Keratinocyte (primary cell): ENCODE measurements at regions not wholly inside any gene's neighbourhood (a gene's known extent, or its start where the extent isn't known, plus 50 kb on each side); places are given as distances from the start of the nearest gene placed in this dataset.

ENCODE experiments used
- DNase-seq: peaks from one replicate; pipeline ENCODE4 v3.0.0-alpha.2; 2011; ENCODE audit warnings: low read depth, missing footprints, low spot score
- FAIRE-seq: peaks from 2 replicates; lab custom pipeline; 2011; peaks lifted over from hg19 to GRCh38; lab: Jason Lieb, UNC
- H2AFZ ChIP-seq: 2 replicates; pipeline ENCODE4 v1.6.0; 2012; ENCODE audit warnings: low read length, control low read depth, inconsistent platforms; ENCODE audit not compliant: control insufficient read depth
- H3K27ac ChIP-seq: 2 replicates; pipeline ENCODE4 v1.5.1; 2011; ENCODE audit warnings: low read length; ENCODE audit not compliant: control insufficient read depth, insufficient read depth
- H3K27me3 ChIP-seq: 3 replicates; pipeline ENCODE4 v1.6.0; 2011; ENCODE audit warnings: low read length; ENCODE audit not compliant: control insufficient read depth, insufficient read depth; ENCODE audit errors: extremely low read depth
- H3K36me3 ChIP-seq, 2 experiments: 2 replicates in 1 of 2; 3 replicates in 1 of 2; pipeline ENCODE4 v1.5.1; 2011; ENCODE audit warnings: low read length in 2 of 2, mild to moderate bottlenecking in 1 of 2; ENCODE audit not compliant: control insufficient read depth in 2 of 2, insufficient read depth in 2 of 2; ENCODE audit errors: extremely low read depth in 1 of 2
- H3K4me1 ChIP-seq: 3 replicates; pipeline ENCODE4 v1.5.1; 2011; ENCODE audit warnings: low read length; ENCODE audit not compliant: control insufficient read depth, insufficient read depth; ENCODE audit errors: extremely low read depth
- H3K4me2 ChIP-seq: 3 replicates; pipeline ENCODE4 v1.6.0; 2011; ENCODE audit warnings: low read depth, low read length; ENCODE audit not compliant: control insufficient read depth, insufficient read depth; ENCODE audit errors: extremely low read depth
- H3K4me3 ChIP-seq, 3 experiments: fragments of 200-600 bp in 1 of 3; sonication (generic) in 1 of 3; 2 replicates in 2 of 3; 3 replicates in 1 of 3; pipeline ENCODE4 v1.5.1; 2011 to 2016; ENCODE audit warnings: low read length in 3 of 3, mild to moderate bottlenecking in 3 of 3, control low read depth in 2 of 3, inconsistent platforms in 1 of 3, low read depth in 1 of 3, mixed read lengths in 1 of 3, mixed run types in 1 of 3, moderate library complexity in 1 of 3; ENCODE audit not compliant: control insufficient read depth in 2 of 3, insufficient read depth in 2 of 3; ENCODE audit errors: extremely low read depth in 1 of 3
- H3K79me2 ChIP-seq: 2 replicates; pipeline ENCODE4 v1.6.0; 2012; ENCODE audit warnings: low read length; ENCODE audit not compliant: control insufficient read depth, insufficient read depth
- H3K9ac ChIP-seq: 3 replicates; pipeline ENCODE4 v1.6.0; 2011; ENCODE audit warnings: low read length; ENCODE audit not compliant: control insufficient read depth, insufficient read depth; ENCODE audit errors: extremely low read depth
- H3K9me1 ChIP-seq: 3 replicates; pipeline ENCODE4 v1.6.0; 2011; ENCODE audit warnings: low read length; ENCODE audit not compliant: control insufficient read depth, insufficient read depth; ENCODE audit errors: extremely low read depth
- H3K9me3 ChIP-seq: 2 replicates; pipeline ENCODE4 v1.5.1; 2012; ENCODE audit warnings: low read depth, low read length; ENCODE audit not compliant: control insufficient read depth
- H4K20me1 ChIP-seq: 3 replicates; pipeline ENCODE4 v1.6.0; 2011; ENCODE audit warnings: low read length; ENCODE audit not compliant: control insufficient read depth, insufficient read depth; ENCODE audit errors: extremely low read depth
- CTCF ChIP-seq, 3 experiments: IDR thresholded peaks in 1 of 3; conservative IDR thresholded peaks in 1 of 3; optimal IDR thresholded peaks in 1 of 3; 2 replicates in 2 of 3; 3 replicates in 1 of 3; pipeline versions ENCODE3 to v1.5.1; 2011; ENCODE audit warnings: low read length in 3 of 3, mild to moderate bottlenecking in 3 of 3, moderate library complexity in 2 of 3, control low read depth in 1 of 3, inconsistent platforms in 1 of 3; ENCODE audit not compliant: insufficient read depth in 2 of 3; ENCODE audit errors: extremely low read depth in 1 of 3
- EZH2 ChIP-seq: IDR thresholded peaks from one replicate; pipeline ENCODE4 v1.6.1; 2012; ENCODE audit warnings: inconsistent platforms, mild to moderate bottlenecking, low read length, moderate library complexity
- dilution Hi-C: fragments of 300-500 bp; cut with MboI; formaldehyde crosslinking; loops from one replicate; pipeline ENCODE4 v1.7.0; 2020; ENCODE audit warnings: low sequenced_read_pairs; ENCODE audit not compliant: extremely low pct_ligation_motif_present

- no peak overlapping the region for H3K9ac ChIP-seq
- H3K27ac ChIP-seq: no peak overlapping the region
- H3K27me3 ChIP-seq: no peaks in the 10 kb centered on the region
- no peaks in the 10 kb centered on the region for H4K20me1 ChIP-seq
- H3K4me1 ChIP-seq: no peaks in the 10 kb centered on the region
- no peak overlapping the region for H3K4me3 ChIP-seq
- DNase-seq: no peak
- FAIRE-seq: peak; percentile 53
- no peaks in the 10 kb centered on the region for H3K9me1 ChIP-seq
- H3K4me2 ChIP-seq: no peak overlapping the region
- no peaks in the 10 kb centered on the region for H3K9me3 ChIP-seq
- TF ChIP-seq EZH2: no peak
- TF ChIP-seq CTCF (optimal IDR thresholded peaks at IDR 0.05 in 1 of 3, IDR thresholded peaks at IDR 0.05 in 1 of 3, conservative IDR thresholded peaks at IDR 0.05 in 1 of 3; ENCODE audit: extremely low read depth in 1 of 3, insufficient read depth in 2 of 3, low read length in 3 of 3): no peak
- H3K36me3 ChIP-seq: no peaks in the 10 kb centered on the region
- H3K79me2 ChIP-seq: no peaks in the 10 kb centered on the region
- H2AFZ ChIP-seq: no peak overlapping the region
- dilution Hi-C loops: no loop called here
These were observed 191.7 kb downstream of the GIPC2 start for GRCh38 chr1:78237364-78237916.

GRCh38 chr1:78240191-78240590 is 194.4 kb downstream of the GIPC2 start:
- Histone ChIP-seq H3K79me2 (no peaks in the 10 kb centered on the region), H3K27me3 (no peaks in the 10 kb centered on the region), H3K4me1 (no peaks in the 10 kb centered on the region), H3K36me3 (no peaks in the 10 kb centered on the region), H4K20me1 (no peaks in the 10 kb centered on the region), H3K27ac (no peak overlapping the region), H3K9ac (no peak overlapping the region), H3K4me3 (no peak overlapping the region), H3K9me3 (no peaks in the 10 kb centered on the region), H3K4me2 (no peak overlapping the region), H2AFZ (no peak overlapping the region), H3K9me1 (no peaks in the 10 kb centered on the region)
- TF ChIP-seq EZH2: no peak
- dilution Hi-C loops: no loop called here
- no peak for FAIRE-seq
- no peak for DNase-seq

- no peaks in the 10 kb centered on the region for H3K9me1 ChIP-seq
- no peak for FAIRE-seq
- no peak overlapping the region for H3K4me3 ChIP-seq
- TF ChIP-seq EZH2: no peak
- TF ChIP-seq CTCF (optimal IDR thresholded peaks at IDR 0.05 in 1 of 3, IDR thresholded peaks at IDR 0.05 in 1 of 3, conservative IDR thresholded peaks at IDR 0.05 in 1 of 3; ENCODE audit: extremely low read depth in 1 of 3, insufficient read depth in 2 of 3, low read length in 3 of 3): no peak
- no peaks in the 10 kb centered on the region for H3K4me1 ChIP-seq
- H3K27me3 ChIP-seq: no peaks in the 10 kb centered on the region
- H3K9me3 ChIP-seq: no peaks in the 10 kb centered on the region
- H3K4me2 ChIP-seq: no peak overlapping the region
- no peaks in the 10 kb centered on the region for H4K20me1 ChIP-seq
- no peak overlapping the region for H3K27ac ChIP-seq
- no peak overlapping the region for H2AFZ ChIP-seq
- H3K9ac ChIP-seq: no peak overlapping the region
- no peaks in the 10 kb centered on the region for H3K79me2 ChIP-seq
- DNase-seq: no peak
- no peaks in the 10 kb centered on the region for H3K36me3 ChIP-seq
- dilution Hi-C loops: no loop called here
These were observed 195.0 kb downstream of the GIPC2 start for GRCh38 chr1:78240755-78241154.
